ENCODE measurements at regions not wholly inside any gene's neighbourhood (a gene's known extent, or its start where the extent isn't known, plus 50 kb on each side); places are given as distances from the start of the nearest gene placed in this dataset.
"Not testable (repeated sequence)": the region's sequence is repeated elsewhere in the genome, so short reads cannot be mapped to it uniquely, and the experiment has no call there.

DNA sequence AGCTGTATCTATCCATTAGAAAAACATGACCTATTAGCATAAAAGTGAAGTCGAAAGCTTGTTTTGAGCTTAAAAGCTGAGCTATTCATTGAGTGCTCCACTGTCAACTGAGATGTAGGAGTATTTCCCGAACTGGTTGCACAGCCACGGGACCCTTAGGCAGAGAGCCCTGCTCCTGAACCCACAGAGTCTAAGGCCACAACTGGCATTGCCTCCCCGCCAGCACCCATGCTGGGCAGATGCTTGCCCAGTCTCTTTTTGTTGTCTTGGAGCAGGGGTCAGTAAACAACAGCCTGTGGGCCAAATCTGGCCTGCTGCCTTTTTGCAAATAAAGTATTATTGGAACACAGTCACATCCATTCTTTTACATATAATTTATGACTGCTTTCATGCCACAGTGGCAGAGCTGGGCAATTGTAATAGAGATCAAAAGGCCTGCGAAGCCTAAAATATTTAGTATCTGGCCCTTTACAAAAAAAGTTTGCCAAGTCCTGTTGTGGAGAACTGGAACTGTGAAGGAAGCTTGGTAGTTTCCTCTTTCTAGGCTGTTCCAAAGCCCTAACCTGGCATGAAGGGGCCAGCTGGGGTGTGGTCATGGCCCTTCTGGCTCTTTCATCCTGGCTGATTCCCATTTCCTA is 58.4 kb upstream of the WAPL start:
- Histone ChIP-seq H3K36me3 (ENCODE audit: control insufficient read depth in 2 of 3, insufficient read depth in 3 of 3, low read length in 3 of 3) (no peaks in the 10 kb centered on the region), H3K4me1 (ENCODE audit: control insufficient read depth in 2 of 2, insufficient read depth in 2 of 2, low read length in 2 of 2) (no peaks in the 10 kb centered on the region), H3K27me3 (ENCODE audit: control insufficient read depth in 2 of 2, insufficient read depth in 2 of 2, low read length in 2 of 2) (no peaks in the 10 kb centered on the region), H3K4me3 (ENCODE audit: low read length) (no peak overlapping the region), H3K9me3 (ENCODE audit: control insufficient read depth in 2 of 3, low read length in 3 of 3) (no peaks in the 10 kb centered on the region), H3K27ac (ENCODE audit: low read depth, low read length) (no peak overlapping the region)
- H3K4me3 Mint-ChIP-seq: no peak overlapping the region
- POLR2A ChIA-PET: interaction anchor here (0.8 kb wide), 1 partner anchor 180 kb away, joined by 3 read pairs; no protein-coding TSS in a partner anchor
- H3K4me1 Mint-ChIP-seq: no peaks in the 10 kb centered on the region
- intact Hi-C loops (cut with micrococcal nuclease): loop anchor here in 1 of 2 donors (10.0 kb wide), 1 partner anchor 1025 kb away; no protein-coding TSS in a partner anchor
- ATAC-seq: peak; percentile 27
- no peak overlapping the region for H3K27ac Mint-ChIP-seq
- no peaks in the 10 kb centered on the region for H3K36me3 Mint-ChIP-seq
- peaks cover 0 to 2% (median 0%) of the 10 kb centered on the region in 5 donors for H3K27me3 Mint-ChIP-seq
- H3K9me3 Mint-ChIP-seq: no peaks in the 10 kb centered on the region
- CTCF ChIA-PET: interaction anchor here (0.6 to 1.3 kb wide), 2 partner anchors 119 to 180 kb away, joined by 3 read pairs; no protein-coding TSS in a partner anchor
- no peak for DNase-seq

GRCh38 chr10:86580521-86580891 is 58.9 kb upstream of the WAPL start:
- H3K27ac ChIP-seq (ENCODE audit: low read depth, low read length): no peak overlapping the region
- H3K27me3 ChIP-seq (ENCODE audit: control insufficient read depth in 2 of 2, insufficient read depth in 2 of 2, low read length in 2 of 2): no peaks in the 10 kb centered on the region
- H3K4me3 ChIP-seq (ENCODE audit: low read length): no peak overlapping the region
- Mint-ChIP-seq H3K36me3 (no peaks in the 10 kb centered on the region), H3K9me3 (no peaks in the 10 kb centered on the region), H3K27me3 (peaks cover 0 to 2% (median 0%) of the 10 kb centered on the region in 5 donors), H3K4me1 (peaks cover 0 to 4% (median 0%) of the 10 kb centered on the region in 7 donors), H3K27ac (no peak overlapping the region), H3K4me3 (no peak overlapping the region)
- H3K9me3 ChIP-seq (ENCODE audit: control insufficient read depth in 2 of 3, low read length in 3 of 3): no peaks in the 10 kb centered on the region
- ATAC-seq (peak; percentile 67), DNase-seq (no peak)
- ChIA-PET POLR2A (interaction anchor here (0.8 kb wide), 1 partner anchor 180 kb away, joined by 3 read pairs; no protein-coding TSS in a partner anchor), CTCF (interaction anchor here (0.6 kb wide), 2 partner anchors 120 to 580 kb away, joined by 3 to 4 read pairs; no protein-coding TSS in a partner anchor)
- intact Hi-C loops (cut with micrococcal nuclease): loop anchor here in 1 of 2 donors (10.0 kb wide), 1 partner anchor 1026 kb away; no protein-coding TSS in a partner anchor
- H3K4me1 ChIP-seq (ENCODE audit: control insufficient read depth in 2 of 2, insufficient read depth in 2 of 2, low read length in 2 of 2): no peaks in the 10 kb centered on the region
- no peaks in the 10 kb centered on the region for H3K36me3 ChIP-seq (ENCODE audit: control insufficient read depth in 2 of 3, insufficient read depth in 3 of 3, low read length in 3 of 3)

DNA sequence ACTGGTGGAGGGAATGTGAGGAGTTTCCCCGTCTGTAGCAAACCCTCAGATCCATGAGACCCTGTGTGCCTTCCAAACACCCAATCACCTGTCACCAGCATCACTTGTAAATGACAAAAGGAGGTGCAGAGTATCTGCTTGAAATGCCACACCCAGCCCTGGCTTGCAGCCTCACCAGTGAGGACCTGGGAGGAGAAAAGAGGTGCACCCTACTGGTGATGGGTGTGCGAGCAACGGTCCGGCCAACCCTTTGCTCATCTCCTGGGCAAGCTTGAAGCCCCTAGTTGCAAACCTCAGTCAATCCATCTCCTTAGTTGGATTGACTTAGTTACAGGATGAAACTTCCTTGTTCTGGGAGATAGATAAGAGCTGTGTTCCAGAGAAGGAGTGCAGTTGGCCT is 62.4 kb upstream of the WAPL start:
- Mint-ChIP-seq H3K27me3 (peaks cover 0 to 2% (median 0%) of the 10 kb centered on the region in 5 donors), H3K36me3 (no peaks in the 10 kb centered on the region), H3K4me3 (no peak overlapping the region), H3K4me1 (peaks cover 0 to 4% (median 0%) of the 10 kb centered on the region in 7 donors), H3K27ac (peak overlapping the region in 1 of 9 donors; percentile 19), H3K9me3 (no peaks in the 10 kb centered on the region)
- CTCF ChIA-PET: interaction anchor here (0.5 to 4.4 kb wide), 5 partner anchors 11 to 184 kb away, joined by 3 to 53 read pairs (median 5); no protein-coding TSS in a partner anchor
- DNase-seq: peak in 3 of 9 donors; percentile 6 to 14 (median 7)
- no peak overlapping the region for H3K4me3 ChIP-seq (ENCODE audit: low read length)
- intact Hi-C loops (cut with micrococcal nuclease): loop anchor here in 1 of 2 donors (2.0 to 10.0 kb wide), 2 partner anchors 47 to 1029 kb away; no protein-coding TSS in a partner anchor
- no peak for ATAC-seq
- no peaks in the 10 kb centered on the region for H3K9me3 ChIP-seq (ENCODE audit: control insufficient read depth in 2 of 3, low read length in 3 of 3)
- POLR2A ChIA-PET: interaction anchor here (0.7 to 3.0 kb wide), 2 partner anchors 80 to 184 kb away, joined by 3 to 15 read pairs; no protein-coding TSS in a partner anchor
- no peaks in the 10 kb centered on the region for H3K36me3 ChIP-seq (ENCODE audit: control insufficient read depth in 2 of 3, insufficient read depth in 3 of 3, low read length in 3 of 3)
- H3K27me3 ChIP-seq (ENCODE audit: control insufficient read depth in 2 of 2, insufficient read depth in 2 of 2, low read length in 2 of 2): no peaks in the 10 kb centered on the region
- H3K4me1 ChIP-seq (ENCODE audit: control insufficient read depth in 2 of 2, insufficient read depth in 2 of 2, low read length in 2 of 2): no peaks in the 10 kb centered on the region
- H3K27ac ChIP-seq (ENCODE audit: low read depth, low read length): no peak overlapping the region

DNA sequence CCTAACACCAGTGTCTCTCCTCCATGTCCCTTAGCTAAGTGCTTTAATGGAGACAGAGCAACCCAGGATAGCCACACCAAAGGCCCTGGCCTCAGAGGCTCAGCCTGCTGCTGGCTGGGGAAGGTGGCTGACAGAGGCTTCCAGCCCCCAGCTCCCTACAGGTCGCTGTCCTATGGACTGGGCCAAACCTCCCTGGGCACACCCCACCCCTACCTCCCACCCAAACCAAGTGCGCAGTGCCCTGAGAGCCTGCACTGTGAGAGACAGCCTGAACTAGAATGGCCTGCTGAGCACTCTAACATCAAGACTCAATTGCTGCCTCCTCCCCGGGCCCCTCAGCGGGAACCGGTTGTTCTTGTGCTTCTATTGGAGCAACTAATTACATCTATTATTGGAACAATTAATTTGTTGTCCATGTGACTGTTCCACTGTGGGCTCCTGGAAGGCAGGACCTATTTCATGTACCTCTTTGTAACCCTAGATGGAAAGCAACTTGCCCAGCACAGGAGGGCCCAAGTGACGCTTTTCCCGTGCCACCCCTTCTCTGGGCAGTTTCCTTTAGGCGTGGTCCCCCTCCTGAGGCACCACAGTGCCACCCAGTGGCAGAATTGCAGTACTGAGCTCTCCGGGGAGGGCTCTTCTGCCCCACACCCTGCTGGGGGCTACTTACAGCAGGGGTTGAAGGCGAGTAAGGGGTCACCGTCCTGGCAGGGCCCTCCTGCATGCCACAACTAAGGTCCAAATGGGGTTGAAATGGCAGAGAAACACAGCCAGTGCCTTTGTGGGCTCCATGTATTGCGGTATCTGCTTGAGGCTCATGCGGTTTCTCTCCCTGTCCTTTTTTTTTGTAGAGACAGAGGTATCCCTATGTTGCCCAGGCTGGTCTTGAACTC is 63.7 kb upstream of the WAPL start:
- no peaks in the 10 kb centered on the region for H3K4me1 ChIP-seq (ENCODE audit: control insufficient read depth in 2 of 2, insufficient read depth in 2 of 2, low read length in 2 of 2)
- Mint-ChIP-seq H3K27ac (no peak overlapping the region), H3K27me3 (peaks cover 0 to 2% (median 0%) of the 10 kb centered on the region in 5 donors), H3K9me3 (no peaks in the 10 kb centered on the region), H3K4me1 (peaks cover 0 to 4% (median 0%) of the 10 kb centered on the region in 7 donors), H3K36me3 (no peaks in the 10 kb centered on the region), H3K4me3 (no peak overlapping the region)
- H3K27me3 ChIP-seq (ENCODE audit: control insufficient read depth in 2 of 2, insufficient read depth in 2 of 2, low read length in 2 of 2): no peaks in the 10 kb centered on the region
- ChIA-PET CTCF (interaction anchor here (0.7 to 4.4 kb wide), 9 partner anchors 10 to 185 kb away, joined by 4 to 53 read pairs (median 5); no protein-coding TSS in a partner anchor), POLR2A (interaction anchor here (0.6 to 3.0 kb wide), 2 partner anchors 120 to 185 kb away, joined by 4 to 15 read pairs; no protein-coding TSS in a partner anchor)
- no peak overlapping the region for H3K27ac ChIP-seq (ENCODE audit: low read depth, low read length)
- ATAC-seq (peak; percentile 95), DNase-seq (peak; percentile 57 to 81 (median 67))
- H3K9me3 ChIP-seq (ENCODE audit: control insufficient read depth in 2 of 3, low read length in 3 of 3): no peaks in the 10 kb centered on the region
- no peaks in the 10 kb centered on the region for H3K36me3 ChIP-seq (ENCODE audit: control insufficient read depth in 2 of 3, insufficient read depth in 3 of 3, low read length in 3 of 3)
- H3K4me3 ChIP-seq (ENCODE audit: low read length): no peak overlapping the region
- intact Hi-C loops (cut with micrococcal nuclease): loop anchor here (1.0 to 10.0 kb wide), 6 partner anchors 48 to 1030 kb away; partner anchors contain the start of gene WAPL (in 2 of the 2)

DNA sequence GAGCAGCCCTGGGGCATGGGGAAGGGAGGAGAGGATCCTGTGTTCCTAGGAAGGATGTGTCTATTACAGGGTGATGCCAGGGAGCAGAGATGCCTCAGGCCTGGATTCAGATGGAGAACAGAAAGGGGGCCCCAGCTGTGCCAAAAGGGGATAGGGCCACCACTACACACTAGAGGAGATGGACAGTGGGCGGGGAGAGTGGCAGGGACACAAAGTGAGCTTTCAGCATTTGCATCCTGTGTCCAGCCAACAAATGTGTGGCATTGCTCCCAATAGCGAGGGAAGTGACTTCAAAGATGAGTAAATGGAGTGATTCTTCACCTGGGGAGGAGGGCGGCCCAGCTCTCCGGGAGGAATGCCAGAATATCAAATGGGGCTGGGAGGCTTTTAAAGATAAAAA is 64.9 kb upstream of the WAPL start:
- POLR2A ChIA-PET: interaction anchor here (1.0 kb wide), 1 partner anchor 187 kb away, joined by 3 read pairs; no protein-coding TSS in a partner anchor
- no peak overlapping the region for H3K27ac Mint-ChIP-seq
- intact Hi-C loops (cut with micrococcal nuclease): loop anchor here in 1 of 2 donors (5.0 to 10.0 kb wide), 3 partner anchors 129 to 1032 kb away; no protein-coding TSS in a partner anchor
- no peaks in the 10 kb centered on the region for H3K27me3 ChIP-seq (ENCODE audit: control insufficient read depth in 2 of 2, insufficient read depth in 2 of 2, low read length in 2 of 2)
- no peaks in the 10 kb centered on the region for H3K9me3 ChIP-seq (ENCODE audit: control insufficient read depth in 2 of 3, low read length in 3 of 3)
- no peaks in the 10 kb centered on the region for H3K27me3 Mint-ChIP-seq
- no peaks in the 10 kb centered on the region for H3K36me3 Mint-ChIP-seq
- H3K9me3 Mint-ChIP-seq: no peaks in the 10 kb centered on the region
- H3K27ac ChIP-seq (ENCODE audit: low read depth, low read length): no peak overlapping the region
- H3K4me3 ChIP-seq (ENCODE audit: low read length): no peak overlapping the region
- ATAC-seq (no peak), DNase-seq (no peak)
- no peaks in the 10 kb centered on the region for H3K36me3 ChIP-seq (ENCODE audit: control insufficient read depth in 2 of 3, insufficient read depth in 3 of 3, low read length in 3 of 3)
- CTCF ChIA-PET: interaction anchor here (0.7 to 0.8 kb wide), 2 partner anchors 185 to 186 kb away, joined by 3 read pairs; no protein-coding TSS in a partner anchor
- H3K4me3 Mint-ChIP-seq: no peak overlapping the region
- H3K4me1 ChIP-seq (ENCODE audit: control insufficient read depth in 2 of 2, insufficient read depth in 2 of 2, low read length in 2 of 2): no peaks in the 10 kb centered on the region
- peaks cover 0 to 4% (median 0%) of the 10 kb centered on the region in 7 donors for H3K4me1 Mint-ChIP-seq

- not testable (repeated sequence) for ATAC-seq
Measured at GRCh38 chr10:86588781-86589180, 65.6 kb upstream of the OPN4 start.

More at GRCh38 chr10:86588781-86589180, 65.6 kb upstream of the OPN4 start:
- H3K27me3 Mint-ChIP-seq; H3K27me3 ChIP-seq (ENCODE audit: control insufficient read depth in 2 of 2, insufficient read depth in 2 of 2, low read length in 2 of 2); H3K4me1 ChIP-seq (ENCODE audit: control insufficient read depth in 2 of 2, insufficient read depth in 2 of 2, low read length in 2 of 2); H3K36me3 Mint-ChIP-seq; CTCF ChIA-PET; H3K27ac ChIP-seq (ENCODE audit: low read depth, low read length); H3K9me3 Mint-ChIP-seq; H3K4me1 Mint-ChIP-seq; H3K9me3 ChIP-seq (ENCODE audit: control insufficient read depth in 2 of 3, low read length in 3 of 3); H3K27ac Mint-ChIP-seq; DNase-seq; H3K4me3 Mint-ChIP-seq; H3K4me3 ChIP-seq (ENCODE audit: low read length); H3K36me3 ChIP-seq (ENCODE audit: control insufficient read depth in 2 of 3, insufficient read depth in 3 of 3, low read length in 3 of 3): not testable (repeated sequence)
- intact Hi-C loops (cut with micrococcal nuclease): loop anchor here in 1 of 2 donors (5.0 to 10.0 kb wide), 3 partner anchors 131 to 1034 kb away; no protein-coding TSS in a partner anchor
- POLR2A ChIA-PET: interaction anchor here (0.5 kb wide), 1 partner anchor 182 kb away, joined by 5 read pairs; no protein-coding TSS in a partner anchor
